Muscle of leg (tissue), 3 donors: ENCODE measurements at regions not wholly inside any gene's neighbourhood (a gene's known extent, or its start where the extent isn't known, plus 50 kb on each side); places are given as distances from the start of the nearest gene placed in this dataset.

Experiments used
- DNase-seq: peaks from one replicate; pipeline ENCODE4 v3.0.0; 2013
- H3K27ac ChIP-seq: one replicate; pipeline ENCODE4 v1.5.1; 2013; ENCODE audit warnings: mild to moderate bottlenecking, low read length, control low read depth
- H3K27me3 ChIP-seq: one replicate; pipeline ENCODE4 v1.6.1; 2013; ENCODE audit warnings: low read length; ENCODE audit not compliant: control insufficient read depth, insufficient read depth
- H3K36me3 ChIP-seq: one replicate; pipeline ENCODE4 v1.6.1; 2013; ENCODE audit warnings: low read length; ENCODE audit not compliant: control insufficient read depth, insufficient read depth
- H3K4me1 ChIP-seq: one replicate; pipeline ENCODE4 v1.6.1; 2013; ENCODE audit warnings: low read length; ENCODE audit not compliant: control insufficient read depth, insufficient read depth
- H3K4me3 ChIP-seq: one replicate; pipeline ENCODE4 v1.5.1; 2013; ENCODE audit warnings: low read length, control low read depth
- H3K9me3 ChIP-seq: replicated peaks from 2 replicates; pipeline ENCODE4 v1.6.1; 2013; ENCODE audit warnings: low read depth, low read length; ENCODE audit not compliant: control insufficient read depth
- WGBS: methylation state at CpG from one replicate; pipeline ENCODE4 v1.1.5; 2013; ENCODE audit warnings: missing lambda C conversion rate; ENCODE audit not compliant: insufficient coverage; 5-methylcytosine and 5-hydroxymethylcytosine counted together

DNA sequence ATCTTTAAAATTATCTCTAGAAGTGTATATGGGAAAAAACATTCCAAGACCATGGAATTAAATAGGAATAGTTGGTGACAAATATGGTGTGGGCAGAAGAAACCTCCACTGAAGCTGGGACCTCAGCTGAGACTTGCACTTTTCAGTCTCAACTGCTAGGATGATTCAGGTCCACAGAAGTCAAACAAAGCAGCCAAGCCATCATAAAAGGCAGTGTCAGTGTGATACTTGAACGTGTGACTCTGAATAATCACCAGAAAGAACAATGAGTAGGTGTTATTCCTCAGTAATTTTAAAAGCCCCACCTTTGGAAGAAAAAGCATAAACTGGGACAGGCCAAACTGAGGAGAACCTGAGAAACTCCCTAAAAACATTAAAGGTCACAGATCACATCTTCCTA, 90.7 kb downstream of the ZNF281 start:
- no peaks in the 10 kb centered on the region for H3K36me3 ChIP-seq
- no peak overlapping the region for H3K27ac ChIP-seq
- peaks cover 2% of the 10 kb centered on the region for H3K27me3 ChIP-seq
- WGBS = no CpG with 5 or more reads among the region's 1 CpG
- H3K9me3 ChIP-seq = no peaks in the 10 kb centered on the region
- no peak for DNase-seq
- peaks cover 4% of the 10 kb centered on the region for H3K4me1 ChIP-seq
- H3K4me3 ChIP-seq = no peak overlapping the region

DNA sequence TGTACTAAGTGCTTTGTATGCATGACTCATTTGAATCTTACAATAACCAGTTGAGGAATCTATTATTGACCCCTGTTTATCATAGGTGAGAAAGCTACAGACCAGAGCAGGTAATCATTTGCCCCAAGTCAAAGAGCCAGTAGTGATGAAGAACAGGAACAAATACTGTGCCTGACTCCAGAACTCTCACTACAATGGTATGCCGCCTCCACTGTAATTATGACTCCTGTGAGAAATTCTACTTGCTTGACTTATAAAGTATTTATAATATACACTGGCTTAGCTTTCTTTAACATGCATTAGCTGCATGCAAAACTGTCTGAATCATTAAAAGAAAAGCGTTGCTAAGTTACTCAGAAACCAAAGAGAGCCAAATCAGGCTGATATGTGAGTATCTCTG, 92.6 kb downstream of the ZNF281 start:
- no peak for DNase-seq
- Histone ChIP-seq H3K4me1 (peaks cover 4% of the 10 kb centered on the region), H3K9me3 (no peaks in the 10 kb centered on the region), H3K4me3 (no peak overlapping the region), H3K27me3 (peaks cover 2% of the 10 kb centered on the region), H3K36me3 (no peaks in the 10 kb centered on the region), H3K27ac (no peak overlapping the region)
- 100% methylated on average over 1 of the region's 2 CpGs for WGBS

DNA sequence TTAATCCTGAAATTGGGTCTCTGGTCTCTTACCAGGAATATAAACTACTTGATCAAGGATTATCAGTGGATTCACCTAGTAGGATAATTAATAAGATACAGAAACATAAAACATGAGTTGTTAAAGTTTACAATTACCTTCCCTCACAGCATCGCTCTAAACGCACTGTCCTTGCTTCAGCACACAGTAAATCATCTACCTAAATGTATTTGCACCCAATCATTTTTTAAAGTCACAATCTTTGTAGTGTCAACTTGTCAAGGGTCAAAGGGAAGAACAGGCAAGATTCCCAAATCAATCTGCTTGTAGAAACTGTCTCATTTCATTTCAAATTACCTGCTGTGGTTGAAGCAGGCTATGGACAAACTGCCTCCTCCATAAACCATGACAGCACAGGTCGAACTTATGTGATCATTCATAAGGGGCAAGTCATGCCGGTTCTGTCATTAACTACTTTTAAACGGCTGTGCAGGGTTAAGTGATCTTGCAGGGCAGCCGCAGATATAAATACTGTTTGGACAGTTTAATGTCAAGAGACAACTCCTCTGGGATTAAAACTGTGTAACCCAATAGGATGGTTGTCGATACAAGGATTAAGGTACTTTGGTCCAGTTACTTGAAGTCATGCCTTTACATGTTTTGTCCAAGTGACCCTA, 93.6 kb downstream of the ZNF281 start:
- Histone ChIP-seq H3K4me3 (no peak overlapping the region), H3K36me3 (no peaks in the 10 kb centered on the region), H3K4me1 (peaks cover 4% of the 10 kb centered on the region), H3K9me3 (no peaks in the 10 kb centered on the region), H3K27me3 (peaks cover 2% of the 10 kb centered on the region), H3K27ac (no peak overlapping the region)
- no peak for DNase-seq
- WGBS = 13% methylated on average over 5 of the region's 7 CpGs

DNA sequence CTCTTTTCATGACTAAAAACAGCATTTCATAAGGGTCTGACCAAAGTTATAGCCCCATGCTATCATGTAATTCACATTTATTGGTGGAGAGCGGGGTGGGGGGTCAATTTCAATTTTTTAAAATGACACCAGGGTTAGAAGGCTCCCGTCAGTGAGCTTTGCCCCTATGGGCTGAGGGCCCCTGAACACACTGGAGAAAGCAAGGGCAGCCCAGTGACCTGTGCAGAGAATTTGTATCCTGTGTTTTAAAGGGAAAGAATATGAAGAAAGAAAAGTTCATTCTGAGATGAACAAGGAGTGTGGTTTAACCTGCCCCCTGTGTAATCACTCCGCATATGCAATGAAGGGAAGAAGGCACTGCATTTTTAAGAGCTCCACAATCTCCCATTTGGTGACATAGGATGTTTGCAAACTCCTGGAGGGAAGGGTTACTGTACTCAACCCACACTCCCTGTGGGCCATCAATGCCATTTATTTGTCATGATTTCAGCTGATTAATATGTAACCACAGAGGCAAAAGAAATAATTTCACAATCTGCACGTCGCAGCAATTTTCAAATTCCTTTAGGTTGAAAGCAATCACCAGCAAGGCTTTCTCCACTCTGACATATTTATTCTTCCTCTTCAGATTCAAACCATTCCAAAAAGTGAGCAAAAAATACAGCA, 95.6 kb downstream of the ZNF281 start:
- DNase-seq = no peak
- peaks cover 2% of the 10 kb centered on the region for H3K27me3 ChIP-seq
- no peaks in the 10 kb centered on the region for H3K9me3 ChIP-seq
- H3K4me3 ChIP-seq = no peak overlapping the region
- H3K4me1 ChIP-seq = no peaks in the 10 kb centered on the region
- H3K27ac ChIP-seq = no peak overlapping the region
- WGBS = 60% methylated on average over 1 of the region's 5 CpGs
- H3K36me3 ChIP-seq = no peaks in the 10 kb centered on the region

DNA sequence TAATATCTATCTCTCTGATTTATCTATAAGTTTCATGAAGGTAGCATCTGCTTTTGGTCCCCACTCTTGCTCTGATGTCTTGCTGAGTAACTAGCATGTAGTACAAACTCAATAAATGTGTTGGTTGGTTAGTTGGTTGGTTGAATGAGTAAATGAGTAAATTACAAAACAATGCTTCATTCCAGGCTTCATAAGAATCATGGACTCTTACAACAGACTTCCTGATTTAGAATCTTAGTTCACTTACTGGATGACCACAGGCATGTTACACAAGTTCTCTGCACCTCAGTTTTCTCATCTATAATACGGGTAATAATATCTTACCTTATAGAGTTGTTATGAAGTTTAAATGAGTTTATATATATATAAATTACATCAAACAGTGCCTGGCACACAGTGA, 98.6 kb downstream of the ZNF281 start:
- Histone ChIP-seq H3K4me3 (no peak overlapping the region), H3K9me3 (no peaks in the 10 kb centered on the region), H3K36me3 (no peaks in the 10 kb centered on the region), H3K27me3 (no peaks in the 10 kb centered on the region), H3K4me1 (no peaks in the 10 kb centered on the region), H3K27ac (no peak overlapping the region)
- WGBS = no CpG with 5 or more reads among the region's 1 CpG
- DNase-seq = no peak

DNA sequence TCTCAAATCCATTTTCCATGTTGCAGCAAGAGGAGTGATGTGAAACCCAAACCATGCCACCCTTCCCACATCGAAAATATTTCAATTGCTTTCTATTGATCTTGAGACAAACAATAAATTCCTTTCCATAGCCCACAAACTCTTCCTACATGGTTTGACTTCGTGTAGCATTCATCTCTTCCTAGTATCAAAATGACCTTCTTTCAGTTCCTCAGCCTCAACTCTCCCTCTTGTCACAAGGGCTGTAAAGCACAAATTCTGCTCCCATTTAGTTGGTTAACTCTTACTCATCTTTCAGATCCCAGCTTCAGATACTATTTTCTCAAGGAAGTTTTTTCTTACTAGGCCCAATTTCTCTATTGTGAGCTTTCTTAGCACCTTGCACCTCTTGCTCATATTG, 99.0 kb downstream of the ZNF281 start:
- Histone ChIP-seq H3K4me1 (no peaks in the 10 kb centered on the region), H3K9me3 (no peaks in the 10 kb centered on the region), H3K4me3 (no peak overlapping the region), H3K36me3 (no peaks in the 10 kb centered on the region), H3K27ac (no peak overlapping the region), H3K27me3 (no peaks in the 10 kb centered on the region)
- WGBS = 79% methylated on average over 2 of the region's 2 CpGs
- no peak for DNase-seq

DNA sequence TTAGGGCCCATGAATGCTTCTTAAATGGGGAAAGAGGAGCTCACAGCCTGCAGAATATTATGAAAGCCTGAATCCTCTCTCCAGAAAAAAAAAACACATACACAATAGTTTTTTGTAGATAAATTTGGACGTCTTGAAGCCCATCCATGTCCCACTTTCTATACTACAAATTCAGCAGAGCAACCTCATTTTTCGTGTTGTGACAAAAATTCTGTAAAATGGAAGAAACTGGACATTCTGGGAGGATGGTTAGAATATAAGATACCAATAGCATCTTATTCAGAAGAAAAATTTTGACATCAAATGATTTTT, 102.1 kb downstream of the ZNF281 start:
- Histone ChIP-seq H3K27me3 (peaks cover 2% of the 10 kb centered on the region), H3K4me1 (peaks cover 2% of the 10 kb centered on the region), H3K4me3 (no peak overlapping the region), H3K36me3 (no peaks in the 10 kb centered on the region), H3K9me3 (no peaks in the 10 kb centered on the region), H3K27ac (no peak overlapping the region)
- no CpG with 5 or more reads among the region's 2 CpGs for WGBS
- no peak for DNase-seq

DNA sequence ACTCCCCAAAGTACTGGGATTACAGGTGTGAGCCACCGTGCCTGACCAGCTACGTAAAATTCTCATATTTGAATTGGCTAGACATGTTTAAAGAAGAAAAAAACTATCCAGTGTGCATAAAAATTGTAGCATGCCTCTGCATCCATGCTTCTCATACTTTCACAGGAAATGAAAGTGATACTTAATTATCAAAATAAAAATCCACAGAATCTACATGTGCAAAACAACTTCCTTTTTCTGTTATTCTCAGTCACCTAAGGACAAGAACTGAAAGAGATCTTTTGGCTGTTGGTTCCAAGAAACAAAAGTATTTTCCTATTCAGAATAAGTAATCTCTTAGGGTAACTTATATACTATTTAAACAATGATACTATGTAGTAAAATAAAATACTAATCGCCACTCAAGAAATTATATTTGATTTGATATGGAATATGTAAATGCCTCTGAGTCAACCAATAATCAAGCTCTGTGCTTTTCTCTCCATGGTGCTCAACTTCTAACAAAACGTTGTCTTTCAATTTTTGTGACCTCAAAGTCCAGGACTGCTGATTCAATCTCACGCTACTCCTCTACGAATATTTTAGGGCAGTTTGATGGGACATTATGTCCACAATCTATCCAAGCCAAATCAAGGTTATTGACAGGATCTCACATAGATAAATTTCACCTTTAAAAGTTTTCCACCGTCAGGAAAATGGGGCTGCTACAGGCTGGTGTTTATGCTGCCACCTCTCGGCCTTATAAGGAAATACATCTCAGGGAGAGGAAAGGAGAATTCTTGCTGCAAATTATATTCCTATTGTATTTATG, 102.7 kb downstream of the ZNF281 start:
- 0% methylated on average over 1 of the region's 8 CpGs for WGBS
- H3K27ac ChIP-seq = no peak overlapping the region
- H3K4me3 ChIP-seq = no peak overlapping the region
- no peaks in the 10 kb centered on the region for H3K36me3 ChIP-seq
- H3K27me3 ChIP-seq = peaks cover 2% of the 10 kb centered on the region
- no peaks in the 10 kb centered on the region for H3K9me3 ChIP-seq
- DNase-seq = peak; percentile 36
- peaks cover 2% of the 10 kb centered on the region for H3K4me1 ChIP-seq

DNA sequence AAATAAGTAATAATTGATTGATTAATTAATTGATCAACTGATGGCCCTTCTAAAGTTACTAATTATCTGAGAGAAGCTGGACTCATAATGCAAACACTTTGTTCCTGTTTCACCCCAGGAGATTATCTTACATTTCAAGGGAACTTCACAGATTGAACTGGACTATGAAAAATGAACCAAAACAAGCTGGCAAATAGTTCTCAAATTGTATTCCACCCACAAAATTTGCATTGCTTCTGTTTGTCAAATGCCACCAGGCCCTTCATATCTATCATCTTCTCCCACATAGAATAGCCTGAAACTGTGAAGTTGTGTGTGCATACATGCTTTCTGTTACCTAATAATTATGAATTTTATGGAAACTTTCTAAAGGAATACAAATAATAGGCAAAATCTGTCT, 104.0 kb downstream of the ZNF281 start:
- no peak for DNase-seq
- H3K9me3 ChIP-seq = no peaks in the 10 kb centered on the region
- H3K27me3 ChIP-seq = peaks cover 10% of the 10 kb centered on the region
- H3K27ac ChIP-seq = no peak overlapping the region
- H3K4me3 ChIP-seq = no peak overlapping the region
- H3K4me1 ChIP-seq = peaks cover 2% of the 10 kb centered on the region
- no peaks in the 10 kb centered on the region for H3K36me3 ChIP-seq

DNA sequence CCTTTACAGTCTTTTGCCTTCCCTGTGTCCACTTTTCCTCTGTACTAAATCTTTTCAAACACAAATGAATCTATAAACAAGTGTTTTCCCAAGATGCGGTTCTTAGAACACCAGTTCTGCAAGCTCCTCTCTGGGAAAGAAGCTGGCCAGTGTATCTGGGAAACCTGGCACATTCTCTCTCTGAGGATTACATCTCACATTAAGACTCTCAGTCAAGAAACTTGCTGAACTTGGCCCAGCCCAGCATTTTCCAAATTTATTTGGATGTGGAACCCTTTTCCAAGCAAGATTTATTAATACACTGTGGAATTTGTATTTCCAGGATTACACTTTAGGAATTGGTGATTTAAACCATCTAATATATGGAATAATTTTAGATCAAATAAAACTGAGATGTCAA, 105.7 kb downstream of the ZNF281 start:
- WGBS = 40% methylated on average over 1 of the region's 1 CpG
- DNase-seq = peak; percentile 90
- Histone ChIP-seq H3K36me3 (no peaks in the 10 kb centered on the region), H3K9me3 (no peaks in the 10 kb centered on the region), H3K27ac (no peak overlapping the region), H3K27me3 (peaks cover 16% of the 10 kb centered on the region), H3K4me1 (peaks cover 2% of the 10 kb centered on the region), H3K4me3 (no peak overlapping the region)
